Endothelial cell of umbilical vein (primary cell): ENCODE measurements at regions not wholly inside any gene's neighbourhood (a gene's known extent, or its start where the extent isn't known, plus 50 kb on each side); places are given as distances from the start of the nearest gene placed in this dataset.

Experiments
- CTCF ChIP-seq, 2 donors: IDR thresholded peaks; 1 replicate in 1 of 2; 2 replicates in 1 of 2; pipeline ENCODE4 v1.5.1; 2011; ENCODE audit warnings: low read length in 2 of 2, mild to moderate bottlenecking in 2 of 2, moderate library complexity in 2 of 2, control low read depth in 1 of 2, inconsistent platforms in 1 of 2, low read depth in 1 of 2; ENCODE audit not compliant: insufficient read depth in 1 of 2; ENCODE audit errors: extremely low read depth in 1 of 2
- EZH2 ChIP-seq: IDR thresholded peaks from 2 replicates; pipeline ENCODE4 v1.6.1; 2012; ENCODE audit warnings: borderline replicate concordance, low read depth, mild to moderate bottlenecking, moderate library complexity, low read length, inconsistent platforms; ENCODE audit not compliant: severe bottlenecking
- FOS ChIP-seq: IDR thresholded peaks from 2 replicates; pipeline ENCODE4 v1.6.1; 2011; ENCODE audit warnings: mild to moderate bottlenecking, low read length, moderate library complexity, borderline replicate concordance; ENCODE audit not compliant: insufficient read depth
- GATA2 ChIP-seq: IDR thresholded peaks from 2 replicates; pipeline ENCODE4 v1.7.0; 2011; ENCODE audit warnings: low read depth, mild to moderate bottlenecking, moderate library complexity, mixed read lengths, low read length; ENCODE audit not compliant: insufficient read length, insufficient read depth
- JUN ChIP-seq: IDR thresholded peaks from 2 replicates; pipeline ENCODE4 v1.6.1; 2011; ENCODE audit warnings: borderline replicate concordance, low read depth; ENCODE audit not compliant: insufficient read length, insufficient read depth
- MAX ChIP-seq: IDR thresholded peaks from 2 replicates; pipeline ENCODE4 v1.6.1; 2011; ENCODE audit not compliant: insufficient read depth, insufficient read length
- MYC ChIP-seq: IDR thresholded peaks from one replicate; pipeline ENCODE4 v1.6.1; 2011; ENCODE audit warnings: mild to moderate bottlenecking, low read depth, low read length
- POLR2A ChIP-seq: IDR thresholded peaks from 2 replicates; pipeline ENCODE4 v1.6.1; 2012; ENCODE audit warnings: low read depth, mild to moderate bottlenecking, control low read depth, low read length
- POLR2AphosphoS5 ChIP-seq: IDR thresholded peaks from 2 replicates; pipeline ENCODE4 v1.6.1; 2012; ENCODE audit warnings: low read depth, mild to moderate bottlenecking, control low read depth, low read length, moderate library complexity; ENCODE audit not compliant: insufficient read depth

- TF ChIP-seq CTCF (IDR thresholded peaks at IDR 0.05; ENCODE audit: extremely low read depth in 1 of 2, insufficient read depth in 1 of 2, low read depth in 1 of 2, low read length in 2 of 2) (no peak), POLR2A (no peak), POLR2AphosphoS5 (no peak), MAX (no peak), EZH2 (no peak), MYC (no peak), FOS (no peak), JUN (no peak), GATA2 (no peak)
These were observed 223.9 kb upstream of the GGTLC1 start for GRCh38 chr20:24212494-24212893.
